ENCODE measurements at regions not wholly inside any gene's neighbourhood (a gene's known extent, or its start where the extent isn't known, plus 50 kb on each side); places are given as distances from the start of the nearest gene placed in this dataset.
"Not testable (repeated sequence)": the region's sequence is repeated elsewhere in the genome, so short reads cannot be mapped to it uniquely, and the experiment has no call there.

- no peak for DNase-seq
These were observed 57.6 kb upstream of the FAM171A1 start for GRCh38 chr10:15428681-15429080.

DNA sequence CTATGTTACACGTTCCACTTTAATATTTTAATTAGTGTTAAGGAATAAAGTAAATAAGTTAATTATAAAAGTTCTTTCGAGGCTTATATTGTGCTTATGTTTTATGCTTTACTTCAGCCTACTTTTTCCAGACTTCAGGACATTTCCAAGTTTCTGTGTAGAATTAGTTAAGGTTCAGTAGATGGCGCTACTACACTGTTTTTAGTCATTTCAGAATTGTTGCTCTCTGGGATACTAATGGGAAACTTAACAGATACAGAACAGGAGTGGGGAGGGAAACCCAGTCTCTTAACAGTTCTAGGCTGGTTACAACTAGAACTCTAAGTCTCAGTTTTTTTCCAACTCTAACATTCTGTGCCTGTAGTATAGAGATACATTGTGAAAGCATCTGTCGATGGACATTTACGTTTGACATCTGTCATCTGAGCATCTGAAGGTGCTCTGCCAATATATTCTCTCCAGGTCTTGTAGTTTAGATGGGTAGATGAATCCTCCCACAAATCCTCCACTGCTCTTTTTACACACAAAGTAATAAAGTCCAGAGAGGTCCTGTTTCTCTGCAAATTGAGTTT is 56.8 kb upstream of the FAM171A1 start:
- no peak for DNase-seq

GRCh38 chr10:15426558-15426957 is 55.5 kb upstream of the FAM171A1 start:
- DNase-seq, result no peak

DNA sequence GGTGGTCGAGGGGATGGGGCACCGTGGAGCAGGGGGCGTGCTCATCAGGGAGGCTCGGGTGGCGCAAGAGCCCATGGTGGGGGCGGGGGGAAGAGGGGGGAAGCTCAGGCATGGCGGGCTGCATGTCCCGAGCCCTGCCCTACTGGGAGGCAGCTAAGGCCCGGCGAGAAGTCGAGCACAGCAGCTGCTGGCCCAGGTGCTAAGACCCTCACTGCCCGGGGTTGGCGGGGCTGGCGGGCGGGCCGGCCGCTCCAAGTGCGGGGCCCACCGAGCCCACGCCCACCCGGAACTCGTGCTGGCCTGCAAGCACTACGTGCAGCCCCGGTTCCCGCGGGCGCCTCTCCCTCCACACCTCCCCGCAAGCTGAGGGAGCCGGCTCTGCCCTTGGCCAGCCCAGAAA is 55.0 kb upstream of the FAM171A1 start:
- no peak for DNase-seq

- DNase-seq, result not testable (repeated sequence)
These were observed 50.8 kb upstream of the FAM171A1 start for GRCh38 chr10:15421875-15422274.
